Suprapubic skin (tissue), 4 donors: ENCODE measurements at regions not wholly inside any gene's neighbourhood (a gene's known extent, or its start where the extent isn't known, plus 50 kb on each side); places are given as distances from the start of the nearest gene placed in this dataset.
A peak's percentile ranks its signal among the peaks of the same experiment; 100 is the strongest.

ENCODE experiments used
- EP300 ChIP-seq: sonication (generic); formaldehyde crosslinking; IDR thresholded peaks from one replicate; pipeline ENCODE4 v1.6.1; 2017; ENCODE audit warnings: antibody characterized with exemption
- POLR2AphosphoS5 ChIP-seq, 3 donors: sonication (generic); formaldehyde crosslinking; IDR thresholded peaks; one replicate each; pipeline ENCODE4 v1.6.1; 2017; ENCODE audit warnings: antibody characterized with exemption in 3 of 3
- TF ChIP-seq, protein P1 (sequence below), 2 donors: fragments of 200-600 bp in 1 of 2; fragments of 450-650 bp in 1 of 2; sonication (generic) in 1 of 2; IDR thresholded peaks; one replicate each; pipeline ENCODE4 v1.5.1; 2016 to 2019; ENCODE audit warnings: antibody characterized with exemption in 2 of 2, mild to moderate bottlenecking in 1 of 2, moderate library complexity in 1 of 2

DNA sequence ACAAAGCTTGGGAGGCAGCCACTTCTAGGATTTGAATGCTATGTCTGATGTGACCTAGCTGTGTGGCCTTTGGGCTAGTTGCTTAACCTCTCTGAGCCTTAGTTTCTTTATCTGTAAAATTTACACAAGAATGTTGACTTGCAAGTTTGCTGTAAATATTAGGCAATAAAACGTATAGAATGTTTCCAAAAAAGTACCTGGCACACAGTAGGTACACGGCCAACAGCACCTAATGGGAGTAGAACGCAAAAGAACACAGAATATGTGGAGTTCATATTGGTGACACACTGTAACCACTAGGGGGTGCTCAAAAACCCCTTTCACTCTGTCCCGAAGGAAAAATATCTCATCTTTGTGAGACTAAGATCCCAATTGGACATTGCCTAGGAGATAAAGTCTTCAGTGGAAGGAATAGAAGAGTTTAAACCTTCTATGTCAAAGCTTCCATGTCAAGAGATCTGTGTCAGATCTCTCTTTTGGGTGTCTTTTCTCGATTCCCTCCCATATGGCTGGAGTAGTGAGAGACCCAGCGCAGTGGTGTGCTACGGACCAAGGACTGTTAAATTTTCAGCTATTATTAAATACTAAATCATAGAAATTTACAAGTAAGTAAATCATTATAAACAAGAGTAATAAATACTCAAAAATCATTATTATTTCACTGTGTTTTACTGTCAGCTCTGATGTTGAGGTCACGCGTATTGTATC, 145.4 kb upstream of the RAD23B start:
- TF ChIP-seq, protein P1, sequence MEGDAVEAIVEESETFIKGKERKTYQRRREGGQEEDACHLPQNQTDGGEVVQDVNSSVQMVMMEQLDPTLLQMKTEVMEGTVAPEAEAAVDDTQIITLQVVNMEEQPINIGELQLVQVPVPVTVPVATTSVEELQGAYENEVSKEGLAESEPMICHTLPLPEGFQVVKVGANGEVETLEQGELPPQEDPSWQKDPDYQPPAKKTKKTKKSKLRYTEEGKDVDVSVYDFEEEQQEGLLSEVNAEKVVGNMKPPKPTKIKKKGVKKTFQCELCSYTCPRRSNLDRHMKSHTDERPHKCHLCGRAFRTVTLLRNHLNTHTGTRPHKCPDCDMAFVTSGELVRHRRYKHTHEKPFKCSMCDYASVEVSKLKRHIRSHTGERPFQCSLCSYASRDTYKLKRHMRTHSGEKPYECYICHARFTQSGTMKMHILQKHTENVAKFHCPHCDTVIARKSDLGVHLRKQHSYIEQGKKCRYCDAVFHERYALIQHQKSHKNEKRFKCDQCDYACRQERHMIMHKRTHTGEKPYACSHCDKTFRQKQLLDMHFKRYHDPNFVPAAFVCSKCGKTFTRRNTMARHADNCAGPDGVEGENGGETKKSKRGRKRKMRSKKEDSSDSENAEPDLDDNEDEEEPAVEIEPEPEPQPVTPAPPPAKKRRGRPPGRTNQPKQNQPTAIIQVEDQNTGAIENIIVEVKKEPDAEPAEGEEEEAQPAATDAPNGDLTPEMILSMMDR (IDR thresholded peaks at IDR 0.05): peak; percentile 22 to 49
- TF ChIP-seq POLR2AphosphoS5 (IDR thresholded peaks at IDR 0.05) (no peak), EP300 (no peak)
